K562 (cell line): ENCODE measurements at regions not wholly inside any gene's neighbourhood (a gene's known extent, or its start where the extent isn't known, plus 50 kb on each side); places are given as distances from the start of the nearest gene placed in this dataset.

Experiments
- ATAC-seq: fragments of 200-7000 bp; cut with Tn5 transposase; 3 replicates; pipeline ENCODE4 v1.9.1; 2020; ENCODE audit warnings: moderate library complexity
- BruUV-seq: library from RNA; stranded (reverse); fragments of 400-500 nt; replicated peaks from 2 replicates; lab custom pipeline; 2021; lab: Mats Ljungman, UMichigan
- CTCF ChIA-PET: fragments of 300-600 bp; formaldehyde crosslinking; extraction: SDS; loops from one replicate; lab custom pipeline; 2021; ENCODE audit warnings: low intra/inter-chr PET ratio; lab: Yijun Ruan, JAX
- POLR2A ChIA-PET: fragments of 300-600, 350-650 bp; sonication (Branson Sonifier 250); formaldehyde crosslinking; extraction: SDS; loops from one replicate; lab custom pipeline; 2021; ENCODE audit warnings: antibody characterized with exemption, inconsistent platforms; lab: Yijun Ruan, JAX
- DNase-seq, 4 experiments: peaks; one replicate each; pipeline versions ENCODE4 v3.0.0 to v3.0.0-alpha.2; 2011 to 2018; ENCODE audit warnings: low spot score in 3 of 4, mixed read lengths in 3 of 4; ENCODE audit errors: extremely low read depth in 1 of 4
- FAIRE-seq: peaks from 2 replicates; lab custom pipeline; 2011; peaks lifted over from hg19 to GRCh38; lab: Jason Lieb, UNC
- H2AFZ ChIP-seq: 2 replicates; pipeline ENCODE4 v1.6.0; 2011; ENCODE audit warnings: low read depth, low read length, control low read depth, inconsistent platforms
- H3K27ac ChIP-seq: fragments of 200-600 bp; 3 replicates; pipeline ENCODE4 v1.8.0; 2011; ENCODE audit warnings: low read depth, mild to moderate bottlenecking, control low read depth, inconsistent platforms, low read length, moderate library complexity, mixed read lengths; ENCODE audit errors: extremely low read depth
- H3K27me3 ChIP-seq, 2 experiments: fragments of 300-600 bp in 1 of 2; 2 replicates in 1 of 2; 3 replicates in 1 of 2; pipeline versions ENCODE4 v1.6.0 to v1.8.0; 2011; ENCODE audit warnings: inconsistent platforms in 2 of 2, low read length in 2 of 2, mild to moderate bottlenecking in 1 of 2, mixed read lengths in 1 of 2, moderate library complexity in 1 of 2; ENCODE audit not compliant: control insufficient read depth in 2 of 2, insufficient read depth in 2 of 2
- H3K36me3 ChIP-seq: fragments of 300-600 bp; 3 replicates; pipeline ENCODE4 v1.8.0; 2011; ENCODE audit warnings: mild to moderate bottlenecking, low read length, inconsistent platforms; ENCODE audit not compliant: control insufficient read depth, insufficient read depth
- H3K4me1 ChIP-seq, 2 experiments: fragments of 200-600 bp in 1 of 2; replicated peaks in 1 of 2; 2 replicates in 1 of 2; 3 replicates in 1 of 2; pipeline versions ENCODE4 v1.5.1 to v1.8.0; 2011; ENCODE audit warnings: inconsistent platforms in 2 of 2, low read length in 2 of 2, mild to moderate bottlenecking in 1 of 2, mixed read lengths in 1 of 2, moderate library complexity in 1 of 2; ENCODE audit not compliant: control insufficient read depth in 2 of 2, insufficient read depth in 2 of 2
- H3K4me2 ChIP-seq: 2 replicates; pipeline ENCODE4 v1.6.1; 2011; ENCODE audit warnings: low read length, control low read depth, inconsistent platforms, mixed read lengths; ENCODE audit not compliant: insufficient read depth
- H3K4me3 ChIP-seq: fragments of 200-600 bp; sonication (generic), shearing (Covaris generic); 2 replicates; pipeline ENCODE4 v1.5.1; 2016; ENCODE audit warnings: control low read depth, inconsistent platforms
- H3K79me2 ChIP-seq: fragments of 200-600 bp; 3 replicates; pipeline ENCODE4 v1.8.0; 2011; ENCODE audit warnings: low read length, inconsistent platforms; ENCODE audit not compliant: control insufficient read depth, insufficient read depth
- H3K9ac ChIP-seq, 2 experiments: 2 replicates each; pipeline versions ENCODE4 v1.6.0 to v1.6.1; 2011; ENCODE audit warnings: low read depth in 2 of 2, low read length in 2 of 2, control low read depth in 1 of 2, inconsistent platforms in 1 of 2, mild to moderate bottlenecking in 1 of 2, mixed read lengths in 1 of 2; ENCODE audit not compliant: insufficient read depth in 1 of 2
- H3K9me1 ChIP-seq: one replicate; pipeline ENCODE4 v1.6.0; 2011; ENCODE audit warnings: inconsistent platforms, mild to moderate bottlenecking, low read length, moderate library complexity; ENCODE audit not compliant: control insufficient read depth, insufficient read depth
- H3K9me3 ChIP-seq: replicated peaks from 2 replicates; pipeline ENCODE4 v1.5.1; 2011; ENCODE audit warnings: low read depth, low read length, inconsistent platforms; ENCODE audit not compliant: control insufficient read depth, insufficient read depth
- H4K20me1 ChIP-seq: replicated peaks from 2 replicates; pipeline ENCODE4 v1.6.1; 2011; ENCODE audit warnings: low read length, inconsistent platforms, mixed read lengths; ENCODE audit not compliant: control insufficient read depth, insufficient read depth
- FOS ChIP-seq: IDR thresholded peaks from 3 replicates; pipeline ENCODE4 v1.6.1; 2011; ENCODE audit not compliant: insufficient read length; ENCODE audit errors: extremely low read depth
- HSF4 ChIP-seq: fragments of 250-450 bp; sonication (Bioruptor Pico); IDR thresholded peaks from 2 replicates; pipeline ENCODE4 v2.1.2; 2022; ENCODE audit warnings: mild to moderate bottlenecking, moderate library complexity, borderline replicate concordance
- KDM1A ChIP-seq, 2 experiments: fragments of 450-650 bp; IDR thresholded peaks; 2 replicates each; pipeline ENCODE4 v1.6.1; 2016; ENCODE audit warnings: mild to moderate bottlenecking in 2 of 2
- MAFF ChIP-seq: IDR thresholded peaks from 2 replicates; pipeline ENCODE4 v1.6.1; 2012; ENCODE audit warnings: low read length, improper control_type of control experiment
- MTA3 ChIP-seq: fragments of 450-650 bp; formaldehyde crosslinking; IDR thresholded peaks from 2 replicates; pipeline ENCODE4 v1.6.1; 2017; ENCODE audit warnings: mild to moderate bottlenecking, borderline replicate concordance
- PML ChIP-seq: IDR thresholded peaks from 2 replicates; pipeline ENCODE4 v1.6.1; 2012; ENCODE audit warnings: low read length, inconsistent platforms
- YY1 ChIP-seq, 3 experiments: IDR thresholded peaks; 2 replicates each; pipeline ENCODE4 v1.6.1; 2011; ENCODE audit warnings: low read length in 2 of 3, mild to moderate bottlenecking in 2 of 3, moderate library complexity in 2 of 3, borderline replicate concordance in 1 of 3, control low read depth in 1 of 3, low read depth in 1 of 3; ENCODE audit not compliant: insufficient read depth in 3 of 3, insufficient replicate concordance in 2 of 3, control insufficient read depth in 1 of 3, insufficient read length in 1 of 3; ENCODE audit errors: extremely low read depth in 1 of 3
- ZBTB8A ChIP-seq: fragments of 450-650 bp; IDR thresholded peaks from 2 replicates; pipeline ENCODE4 v1.6.1; 2018; ENCODE audit warnings: mild to moderate bottlenecking, moderate library complexity; ENCODE audit not compliant: partially characterized antibody
- ZFPM2 ChIP-seq: fragments of 250-450 bp; sonication (Bioruptor Pico); IDR thresholded peaks from 2 replicates; pipeline ENCODE4 v1.5.1; 2022; ENCODE audit warnings: mild to moderate bottlenecking
- ZNF316 ChIP-seq: fragments of 450-650 bp; IDR thresholded peaks from 2 replicates; pipeline ENCODE4 v1.6.1; 2016
- WGBS: fragments of 100-300 bp; shearing (Covaris generic); methylation state at CpG from one replicate; pipeline ENCODE4 v1.1.6; 2016; ENCODE audit warnings: low coverage, mixed read lengths; ENCODE audit not compliant: insufficient coverage; ENCODE audit errors: missing lambda C conversion rate; 5-methylcytosine and 5-hydroxymethylcytosine counted together
- in situ Hi-C: fragments of 300-500 bp; cut with MboI; formaldehyde crosslinking; loops from 4 replicates; pipeline ENCODE4 v1.15.0; 2018; ENCODE audit warnings: inconsistent platforms, mixed read lengths
- intact Hi-C: fragments of 100-400 bp; cut with micrococcal nuclease; formaldehyde crosslinking; loops from 2 replicates; pipeline ENCODE4 v1.14.2; 2022
- TF ChIP-seq, protein P1 (sequence below): fragments of 450-650 bp; IDR thresholded peaks from 2 replicates; pipeline ENCODE4 v1.7.1; 2018; ENCODE audit warnings: mild to moderate bottlenecking, low read depth; ENCODE audit not compliant: partially characterized antibody
- TF ChIP-seq, protein P2 (sequence below): sonication (generic); formaldehyde crosslinking; IDR thresholded peaks from 2 replicates; pipeline ENCODE4 v1.8.1; 2023; ENCODE audit warnings: mild to moderate bottlenecking, missing genetic modification reagents
- TF ChIP-seq, protein P3 (sequence below): fragments of 150-350 bp; IDR thresholded peaks from 2 replicates; pipeline ENCODE4 v1.6.1; 2014; ENCODE audit warnings: low read depth, mild to moderate bottlenecking, low read length, borderline replicate concordance

DNA sequence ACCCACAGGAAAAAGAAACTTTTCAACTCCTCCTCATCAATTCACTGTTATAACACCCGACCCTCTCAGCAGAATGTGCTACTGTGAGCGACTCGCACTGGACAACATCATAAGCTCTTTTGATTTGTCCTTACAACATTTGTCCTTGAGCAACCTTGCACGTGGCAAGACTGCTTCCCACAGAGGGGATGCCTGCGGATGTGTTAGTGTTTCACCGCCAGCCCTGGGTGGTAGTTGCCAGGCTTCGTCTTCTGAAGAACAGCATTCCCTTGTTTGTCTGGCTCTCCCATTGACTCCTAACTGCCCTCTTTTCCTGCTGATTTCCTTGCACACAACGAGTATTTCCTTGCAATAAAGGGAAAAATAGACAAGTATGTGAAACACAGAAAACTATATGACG, 111.4 kb upstream of the SLC7A1 start (continued):
- TF ChIP-seq YY1 (IDR thresholded peaks at IDR 0.05; ENCODE audit: borderline replicate concordance in 1 of 3, control insufficient read depth in 1 of 3, extremely low read depth in 1 of 3, insufficient read depth in 3 of 3, insufficient read length in 1 of 3, insufficient replicate concordance in 2 of 3, low read depth in 1 of 3, low read length in 2 of 3) = no peak
- no peak for TF ChIP-seq HSF4 (CRISPR knock-in tag)
- TF ChIP-seq, protein P1, sequence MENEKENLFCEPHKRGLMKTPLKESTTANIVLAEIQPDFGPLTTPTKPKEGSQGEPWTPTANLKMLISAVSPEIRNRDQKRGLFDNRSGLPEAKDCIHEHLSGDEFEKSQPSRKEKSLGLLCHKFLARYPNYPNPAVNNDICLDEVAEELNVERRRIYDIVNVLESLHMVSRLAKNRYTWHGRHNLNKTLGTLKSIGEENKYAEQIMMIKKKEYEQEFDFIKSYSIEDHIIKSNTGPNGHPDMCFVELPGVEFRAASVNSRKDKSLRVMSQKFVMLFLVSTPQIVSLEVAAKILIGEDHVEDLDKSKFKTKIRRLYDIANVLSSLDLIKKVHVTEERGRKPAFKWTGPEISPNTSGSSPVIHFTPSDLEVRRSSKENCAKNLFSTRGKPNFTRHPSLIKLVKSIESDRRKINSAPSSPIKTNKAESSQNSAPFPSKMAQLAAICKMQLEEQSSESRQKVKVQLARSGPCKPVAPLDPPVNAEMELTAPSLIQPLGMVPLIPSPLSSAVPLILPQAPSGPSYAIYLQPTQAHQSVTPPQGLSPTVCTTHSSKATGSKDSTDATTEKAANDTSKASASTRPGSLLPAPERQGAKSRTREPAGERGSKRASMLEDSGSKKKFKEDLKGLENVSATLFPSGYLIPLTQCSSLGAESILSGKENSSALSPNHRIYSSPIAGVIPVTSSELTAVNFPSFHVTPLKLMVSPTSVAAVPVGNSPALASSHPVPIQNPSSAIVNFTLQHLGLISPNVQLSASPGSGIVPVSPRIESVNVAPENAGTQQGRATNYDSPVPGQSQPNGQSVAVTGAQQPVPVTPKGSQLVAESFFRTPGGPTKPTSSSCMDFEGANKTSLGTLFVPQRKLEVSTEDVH = no peak
- no peak for TF ChIP-seq KDM1A (IDR thresholded peaks at IDR 0.05)
- TF ChIP-seq MAFF = no peak
- TF ChIP-seq, protein P2, sequence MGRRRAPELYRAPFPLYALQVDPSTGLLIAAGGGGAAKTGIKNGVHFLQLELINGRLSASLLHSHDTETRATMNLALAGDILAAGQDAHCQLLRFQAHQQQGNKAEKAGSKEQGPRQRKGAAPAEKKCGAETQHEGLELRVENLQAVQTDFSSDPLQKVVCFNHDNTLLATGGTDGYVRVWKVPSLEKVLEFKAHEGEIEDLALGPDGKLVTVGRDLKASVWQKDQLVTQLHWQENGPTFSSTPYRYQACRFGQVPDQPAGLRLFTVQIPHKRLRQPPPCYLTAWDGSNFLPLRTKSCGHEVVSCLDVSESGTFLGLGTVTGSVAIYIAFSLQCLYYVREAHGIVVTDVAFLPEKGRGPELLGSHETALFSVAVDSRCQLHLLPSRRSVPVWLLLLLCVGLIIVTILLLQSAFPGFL (CRISPR knock-in tag) = no peak

DNA sequence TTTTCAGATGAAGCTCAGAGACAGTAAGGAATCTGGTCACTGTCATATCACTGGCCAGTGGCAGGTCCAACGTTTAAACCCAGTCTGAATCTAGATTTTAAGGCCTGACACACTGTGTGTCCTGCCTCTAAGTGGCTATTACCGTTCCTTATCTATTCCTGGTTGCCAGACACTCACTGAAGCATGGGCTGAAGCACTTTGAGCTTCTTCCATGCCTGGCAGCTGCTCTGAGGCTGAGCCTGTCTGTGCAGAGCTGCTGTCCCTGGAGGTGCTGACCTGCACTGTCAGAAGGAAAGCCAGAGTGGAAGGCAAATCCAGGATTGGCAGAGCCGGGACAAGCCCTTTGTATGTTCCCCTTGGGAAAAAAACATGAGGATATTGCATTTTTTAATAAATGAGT, 109.2 kb upstream of the SLC7A1 start:
- in situ Hi-C loops = loop anchor here (5.0 to 25.0 kb wide), 2 partner anchors 187 to 892 kb away; partner anchors contain the start of gene MTUS2
- ChIA-PET POLR2A (interaction anchor here (0.9 to 1.0 kb wide), 2 partner anchors 9 to 18 kb away, joined by 3 to 4 read pairs; no protein-coding TSS in a partner anchor), CTCF (no interaction called here)
- no peak for ATAC-seq
- Histone ChIP-seq H3K79me2 (no peaks in the 10 kb centered on the region), H2AFZ (no peak overlapping the region), H3K9me3 (no peaks in the 10 kb centered on the region), H3K27ac (no peak overlapping the region), H3K36me3 (no peaks in the 10 kb centered on the region), H4K20me1 (0 out of 2 replicates have a peak, but pooled peaks cover 3% of the 10 kb centered on the region), H3K27me3 (peaks cover 12 to 15% of the 10 kb centered on the region in 2 experiments), H3K9me1 (peaks cover 2% of the 10 kb centered on the region), H3K9ac (no peak overlapping the region), H3K4me3 (no peak overlapping the region), H3K4me2 (no peak overlapping the region), H3K4me1 (no peaks in the 10 kb centered on the region)
- no TSS peak for BruUV-seq
- no peak for FAIRE-seq
- 0% methylated on average over 3 of the region's 3 CpGs for WGBS
- DNase-seq = no peak
- intact Hi-C loops = no loop called here
- TF ChIP-seq ZBTB8A (no peak), FOS (no peak), MTA3 (no peak), ZNF316 (no peak), ZFPM2 (no peak), PML (no peak)
- TF ChIP-seq, protein P3, sequence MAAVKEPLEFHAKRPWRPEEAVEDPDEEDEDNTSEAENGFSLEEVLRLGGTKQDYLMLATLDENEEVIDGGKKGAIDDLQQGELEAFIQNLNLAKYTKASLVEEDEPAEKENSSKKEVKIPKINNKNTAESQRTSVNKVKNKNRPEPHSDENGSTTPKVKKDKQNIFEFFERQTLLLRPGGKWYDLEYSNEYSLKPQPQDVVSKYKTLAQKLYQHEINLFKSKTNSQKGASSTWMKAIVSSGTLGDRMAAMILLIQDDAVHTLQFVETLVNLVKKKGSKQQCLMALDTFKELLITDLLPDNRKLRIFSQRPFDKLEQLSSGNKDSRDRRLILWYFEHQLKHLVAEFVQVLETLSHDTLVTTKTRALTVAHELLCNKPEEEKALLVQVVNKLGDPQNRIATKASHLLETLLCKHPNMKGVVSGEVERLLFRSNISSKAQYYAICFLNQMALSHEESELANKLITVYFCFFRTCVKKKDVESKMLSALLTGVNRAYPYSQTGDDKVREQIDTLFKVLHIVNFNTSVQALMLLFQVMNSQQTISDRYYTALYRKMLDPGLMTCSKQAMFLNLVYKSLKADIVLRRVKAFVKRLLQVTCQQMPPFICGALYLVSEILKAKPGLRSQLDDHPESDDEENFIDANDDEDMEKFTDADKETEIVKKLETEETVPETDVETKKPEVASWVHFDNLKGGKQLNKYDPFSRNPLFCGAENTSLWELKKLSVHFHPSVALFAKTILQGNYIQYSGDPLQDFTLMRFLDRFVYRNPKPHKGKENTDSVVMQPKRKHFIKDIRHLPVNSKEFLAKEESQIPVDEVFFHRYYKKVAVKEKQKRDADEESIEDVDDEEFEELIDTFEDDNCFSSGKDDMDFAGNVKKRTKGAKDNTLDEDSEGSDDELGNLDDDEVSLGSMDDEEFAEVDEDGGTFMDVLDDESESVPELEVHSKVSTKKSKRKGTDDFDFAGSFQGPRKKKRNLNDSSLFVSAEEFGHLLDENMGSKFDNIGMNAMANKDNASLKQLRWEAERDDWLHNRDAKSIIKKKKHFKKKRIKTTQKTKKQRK = no peak
